Testis (tissue), 2 donors: ENCODE measurements at regions not wholly inside any gene's neighbourhood (a gene's known extent, or its start where the extent isn't known, plus 50 kb on each side); places are given as distances from the start of the nearest gene placed in this dataset.

ENCODE experiments used
- DNase-seq: peaks from one replicate; pipeline ENCODE4 v3.0.0-alpha.2; 2019
- H3K27ac ChIP-seq, 2 donors: fragments of 200-600 bp; sonication (generic); one replicate each; pipeline ENCODE4 v1.5.1; 2019
- H3K27me3 ChIP-seq: fragments of 200-600 bp; sonication (generic); one replicate; pipeline ENCODE4 v1.5.1; 2019
- H3K36me3 ChIP-seq: fragments of 200-600 bp; sonication (generic); one replicate; pipeline ENCODE4 v1.5.1; 2017; ENCODE audit warnings: low read depth; ENCODE audit errors: missing control alignments
- H3K4me1 ChIP-seq: fragments of 200-600 bp; sonication (generic); one replicate; pipeline ENCODE4 v1.5.1; 2019
- H3K4me3 ChIP-seq, 2 donors: fragments of 200-600 bp; sonication (generic); one replicate each; pipeline ENCODE4 v1.5.1; 2017 to 2019
- H3K9me3 ChIP-seq: fragments of 200-600 bp; sonication (generic); one replicate; pipeline ENCODE4 v1.5.1; 2017
- CTCF ChIP-seq, 3 experiments: fragments of 450-650 bp in 2 of 3; fragments of 200-600 bp in 1 of 3; sonication (generic) in 1 of 3; IDR thresholded peaks; one replicate each; pipeline ENCODE4 v1.5.1; 2016 to 2019; ENCODE audit warnings: antibody characterized with exemption in 3 of 3, mild to moderate bottlenecking in 2 of 3, moderate library complexity in 1 of 3
- POLR2A ChIP-seq: fragments of 450-650 bp; IDR thresholded peaks from one replicate; pipeline ENCODE4 v1.6.1; 2017; ENCODE audit warnings: antibody characterized with exemption, mild to moderate bottlenecking, moderate library complexity
- WGBS, 2 donors: methylation state at CpG; one replicate each; pipeline ENCODE4 v1.1.5; 2018; 5-methylcytosine and 5-hydroxymethylcytosine counted together
- intact Hi-C: fragments of 100-400 bp; cut with DNase I; formaldehyde crosslinking; loops from one replicate; pipeline ENCODE4 v1.15.1; 2023; ENCODE audit warnings: low total_unique reads

- WGBS, 2 donors, result 85 to 89% methylated on average over 2 of the region's 2 CpGs
- TF ChIP-seq CTCF (IDR thresholded peaks at IDR 0.05) (no peak), POLR2A (no peak)
- Histone ChIP-seq H3K36me3 (no peaks in the 10 kb centered on the region), H3K27me3 (no peaks in the 10 kb centered on the region), H3K9me3 (no peaks in the 10 kb centered on the region), H3K27ac (no peak overlapping the region), H3K4me1 (no peaks in the 10 kb centered on the region), H3K4me3 (no peak overlapping the region)
- intact Hi-C loops, result no loop called here
- no peak for DNase-seq
These were observed 240.9 kb downstream of the COL12A1 start for GRCh38 chr6:74964871-74965441.

- H3K4me1 ChIP-seq, result no peaks in the 10 kb centered on the region
- no peaks in the 10 kb centered on the region for H3K27me3 ChIP-seq
- no peaks in the 10 kb centered on the region for H3K36me3 ChIP-seq
- intact Hi-C loops, result no loop called here
- no peak overlapping the region for H3K4me3 ChIP-seq
- H3K27ac ChIP-seq, result no peak overlapping the region
- DNase-seq, result no peak
- 65 to 75% methylated on average over 8 of the region's 8 CpGs for WGBS, 2 donors
- TF ChIP-seq POLR2A, result no peak
- TF ChIP-seq CTCF (IDR thresholded peaks at IDR 0.05), result no peak
- H3K9me3 ChIP-seq, result no peaks in the 10 kb centered on the region
These were observed 249.1 kb downstream of the COL12A1 start for GRCh38 chr6:74956559-74957428.

GRCh38 chr6:74953708-74954107, 252.1 kb downstream of the COL12A1 start:
- no peak for DNase-seq
- no peak for TF ChIP-seq CTCF (IDR thresholded peaks at IDR 0.05)
- TF ChIP-seq POLR2A, result no peak
- Histone ChIP-seq H3K4me1 (peaks cover 5% of the 10 kb centered on the region), H3K27me3 (no peaks in the 10 kb centered on the region), H3K9me3 (no peaks in the 10 kb centered on the region), H3K27ac (no peak overlapping the region), H3K36me3 (no peaks in the 10 kb centered on the region), H3K4me3 (no peak overlapping the region)
- WGBS, 2 donors, result 79 to 87% methylated on average over 3 of the region's 3 CpGs
- intact Hi-C loops, result no loop called here

GRCh38 chr6:74946961-74947360, 258.9 kb downstream of the COL12A1 start:
- no peak for DNase-seq
- H3K36me3 ChIP-seq, result no peaks in the 10 kb centered on the region
- H3K4me3 ChIP-seq, result no peak overlapping the region
- no peaks in the 10 kb centered on the region for H3K27me3 ChIP-seq
- H3K27ac ChIP-seq, result no peak overlapping the region
- WGBS, 2 donors, result 93 to 94% methylated on average over 2 of the region's 2 CpGs
- intact Hi-C loops, result no loop called here
- TF ChIP-seq CTCF (IDR thresholded peaks at IDR 0.05) (no peak), POLR2A (no peak)
- H3K4me1 ChIP-seq, result peaks cover 5% of the 10 kb centered on the region
- no peaks in the 10 kb centered on the region for H3K9me3 ChIP-seq
